GM23338 (cell line): ENCODE measurements at regions not wholly inside any gene's neighbourhood (a gene's known extent, or its start where the extent isn't known, plus 50 kb on each side); places are given as distances from the start of the nearest gene placed in this dataset.

ENCODE experiments used
- CREB1 ChIP-seq: fragments of 250-450 bp; sonication (Bioruptor Pico); IDR thresholded peaks from 2 replicates; pipeline ENCODE4 v1.5.0; 2020; ENCODE audit warnings: low read depth, mild to moderate bottlenecking, moderate library complexity
- CTCF ChIP-seq, 2 experiments: fragments of 200-600 bp in 1 of 2; sonication (generic) in 1 of 2; conservative IDR thresholded peaks; 2 replicates each; pipeline versions ENCODE4 v1.5.1 to v1.6.1; 2016 to 2017; ENCODE audit warnings: antibody characterized with exemption in 2 of 2, low read depth in 2 of 2, mild to moderate bottlenecking in 2 of 2, moderate library complexity in 1 of 2
- EZH2 ChIP-seq: fragments of 200-600 bp; sonication (generic); IDR thresholded peaks from one replicate; pipeline ENCODE4 v1.8.0; 2017; ENCODE audit warnings: antibody characterized with exemption, mild to moderate bottlenecking, low read depth; ENCODE audit not compliant: unreplicated experiment
- EZH2phosphoT487 ChIP-seq: fragments of 200-600 bp; sonication (generic); IDR thresholded peaks from one replicate; pipeline ENCODE4 v1.8.1; 2018; ENCODE audit warnings: antibody characterized with exemption; ENCODE audit not compliant: unreplicated experiment
- NANOG ChIP-seq: IDR thresholded peaks from 2 replicates; pipeline ENCODE4 v1.6.1; 2016; ENCODE audit warnings: antibody characterized with exemption, borderline replicate concordance
- POLR2AphosphoS5 ChIP-seq: IDR thresholded peaks from 2 replicates; pipeline ENCODE4 v1.6.1; 2016; ENCODE audit warnings: antibody characterized with exemption, low read depth
- REST ChIP-seq: IDR thresholded peaks from one replicate; pipeline ENCODE4 v1.6.1; 2018; ENCODE audit warnings: antibody characterized with exemption; ENCODE audit not compliant: unreplicated experiment
- ZNF114 ChIP-seq: fragments of 250-450 bp; sonication (Bioruptor Pico); IDR thresholded peaks from 2 replicates; pipeline ENCODE4 v1.5.0; 2020; ENCODE audit warnings: mild to moderate bottlenecking, moderate library complexity

- TF ChIP-seq EZH2phosphoT487 (no peak), EZH2 (no peak), POLR2AphosphoS5 (no peak), CTCF (conservative IDR thresholded peaks at IDR 0.05; ENCODE audit: low read depth in 2 of 2) (no peak), ZNF114 (CRISPR knock-in tag) (no peak), NANOG (no peak), REST (no peak), CREB1 (CRISPR knock-in tag) (no peak)
Observed at GRCh38 chrX:147776988-147777387, 134.7 kb upstream of the FMR1 start.
